Kasumi-1 (cell line): ENCODE measurements at regions not wholly inside any gene's neighbourhood (a gene's known extent, or its start where the extent isn't known, plus 50 kb on each side); places are given as distances from the start of the nearest gene placed in this dataset.

ENCODE experiments used
- DNase-seq, 2 experiments: peaks; one replicate each; lab custom pipeline; 2025; lab: John Stamatoyannopoulos, UW

DNA sequence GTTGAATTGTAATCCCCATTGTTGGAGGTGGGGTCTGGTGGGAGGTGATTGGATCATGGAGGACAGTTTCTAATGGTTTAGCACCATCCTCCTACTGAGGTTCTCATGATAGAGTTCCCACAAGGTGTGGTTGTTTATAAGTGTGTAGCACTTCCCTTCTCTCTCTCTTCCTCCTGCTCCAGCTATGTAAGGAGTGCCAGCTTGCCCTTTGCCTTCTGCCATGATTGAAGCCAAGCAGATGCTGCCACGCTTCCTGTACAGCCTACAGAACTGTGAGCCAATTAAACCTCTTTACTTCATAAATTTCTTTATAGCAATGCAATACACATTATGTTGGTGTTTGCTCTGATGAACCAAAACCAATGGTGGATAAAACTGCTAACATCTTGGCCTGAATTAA, 238.2 kb downstream of the EFNB2 start:
- DNase-seq = no peak

GRCh38 chr13:106296723-106297122, 238.7 kb downstream of the EFNB2 start:
- DNase-seq = no peak

- peak; percentile 65 to 75 for DNase-seq
These were observed 239.5 kb downstream of the EFNB2 start for GRCh38 chr13:106295971-106296370.

GRCh38 chr13:106291006-106291405, 244.5 kb downstream of the EFNB2 start:
- DNase-seq = no peak

DNA sequence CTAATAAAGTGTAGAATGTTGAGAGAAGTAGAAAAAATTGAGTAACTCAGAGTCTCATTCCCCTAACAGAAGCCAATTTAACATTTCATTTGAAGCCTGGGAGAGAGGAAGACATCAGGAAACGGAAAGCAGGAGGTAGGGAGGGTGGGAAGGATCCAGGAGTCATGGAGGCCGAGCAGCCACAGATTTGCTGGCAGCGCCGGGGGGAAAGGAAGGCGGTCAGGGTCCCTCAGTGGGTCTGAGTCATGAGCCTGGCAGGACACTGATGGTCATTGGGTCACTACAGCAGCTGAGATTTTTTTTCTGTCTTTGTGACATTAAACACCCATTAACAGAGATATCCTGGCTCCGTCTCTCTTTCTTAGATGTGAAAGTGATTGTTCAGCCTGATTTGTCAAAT, 248.1 kb downstream of the EFNB2 start:
- no peak for DNase-seq

GRCh38 chr13:106286811-106287210, 248.7 kb downstream of the EFNB2 start:
- DNase-seq = no peak

DNA sequence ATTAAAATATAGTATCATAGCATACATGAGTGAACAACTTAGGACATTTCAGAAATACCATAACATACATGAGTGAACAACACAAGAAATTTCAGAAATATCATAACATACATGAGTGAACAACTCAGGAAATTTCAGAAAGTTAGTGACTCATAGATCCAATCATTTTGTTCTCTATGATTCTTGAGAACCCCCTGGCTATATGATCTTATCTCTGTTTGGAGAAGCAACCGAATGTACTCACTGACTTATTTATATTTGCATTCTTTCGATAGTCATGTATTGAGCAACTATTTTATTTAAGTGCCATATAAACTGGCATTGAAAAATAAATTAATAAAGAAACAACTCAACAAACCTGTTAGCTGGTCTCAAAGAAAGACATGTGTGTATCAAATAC, 251.1 kb downstream of the EFNB2 start:
- no peak for DNase-seq

GRCh38 chr13:106281426-106281825, 254.0 kb downstream of the EFNB2 start:
- DNase-seq = no peak

DNA sequence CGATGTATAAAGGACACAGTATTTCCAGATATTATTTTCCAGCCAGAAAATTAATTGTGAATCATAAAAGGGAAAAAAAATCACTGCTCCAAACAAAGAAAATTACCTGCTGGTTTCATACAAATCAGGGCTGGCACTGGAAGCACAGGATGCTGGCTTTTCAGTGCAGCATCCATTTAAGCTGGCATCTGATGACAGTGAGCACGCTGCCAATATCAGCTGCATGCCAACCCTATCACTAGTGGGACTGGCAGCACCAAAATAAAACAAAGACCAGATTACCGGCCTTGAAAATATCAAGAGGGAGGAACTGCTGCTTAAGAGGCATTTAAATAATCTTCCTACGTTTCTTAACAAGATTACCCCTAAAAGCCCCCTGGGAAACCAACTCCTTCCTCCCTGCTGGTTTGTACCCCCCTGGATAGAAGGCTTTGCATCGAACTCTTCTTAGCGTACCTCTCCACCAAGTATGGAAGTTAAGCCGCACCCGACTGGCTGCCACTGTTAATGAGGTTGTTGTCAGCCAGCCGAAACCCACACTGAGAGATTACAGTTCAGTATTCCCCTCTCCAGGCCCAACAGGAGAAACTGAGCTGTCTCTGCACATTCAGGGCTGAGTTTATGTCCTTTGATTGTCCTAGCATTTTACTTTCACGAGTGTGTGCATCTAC, 257.8 kb downstream of the EFNB2 start:
- DNase-seq = no peak

GRCh38 chr13:106276876-106277275, 258.6 kb downstream of the EFNB2 start:
- DNase-seq = no peak

GRCh38 chr13:106275446-106276032, 259.9 kb downstream of the EFNB2 start:
- no peak for DNase-seq

DNA sequence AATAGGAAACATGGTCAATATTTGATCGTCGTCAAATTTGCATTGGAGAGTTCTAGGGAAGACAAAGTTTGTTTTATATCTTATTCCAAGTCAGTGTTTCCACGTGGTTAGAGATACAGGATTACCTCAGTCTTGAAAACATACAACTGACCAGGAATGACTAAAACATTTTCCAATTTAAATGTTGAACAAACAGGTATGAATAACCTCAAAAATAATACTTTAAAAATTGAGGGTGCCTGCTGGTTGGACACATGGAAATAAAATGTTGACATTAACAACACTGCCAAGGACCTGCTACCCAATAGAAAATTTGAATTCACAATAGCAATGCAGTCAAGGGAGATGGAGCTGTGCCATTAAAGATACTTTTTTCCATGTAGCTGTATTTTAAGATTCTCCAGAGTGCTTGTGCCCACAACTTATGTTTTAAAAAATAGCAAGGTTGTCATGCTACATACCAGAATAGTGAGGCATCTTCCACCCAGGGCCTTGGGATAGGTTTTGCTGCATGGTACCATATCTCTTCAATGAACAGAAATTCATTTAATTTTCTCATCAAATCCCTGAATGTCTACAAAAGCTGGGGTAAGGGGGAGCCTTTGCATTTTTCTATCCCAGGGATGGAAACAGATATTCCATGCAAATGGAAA, 260.8 kb downstream of the EFNB2 start:
- DNase-seq = no peak

DNA sequence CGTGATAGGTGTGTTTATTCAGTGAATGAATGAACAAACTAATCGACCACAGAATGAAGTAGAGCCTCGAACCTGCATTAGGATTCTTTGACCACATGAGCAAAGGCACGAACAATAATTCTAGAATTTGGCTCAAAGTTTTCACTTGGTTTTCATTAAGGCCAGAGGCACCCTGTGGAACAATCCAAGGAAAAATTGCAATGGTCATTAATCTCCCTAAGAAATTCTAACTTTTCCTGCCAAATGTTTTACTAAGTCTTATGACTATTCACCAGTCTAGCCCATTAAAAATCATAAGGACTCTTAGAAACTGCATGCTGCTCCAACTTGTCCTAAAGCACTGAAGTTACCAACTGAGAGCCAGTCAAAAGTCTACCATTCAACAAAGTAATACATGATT, 271.7 kb downstream of the EFNB2 start:
- no peak for DNase-seq

DNA sequence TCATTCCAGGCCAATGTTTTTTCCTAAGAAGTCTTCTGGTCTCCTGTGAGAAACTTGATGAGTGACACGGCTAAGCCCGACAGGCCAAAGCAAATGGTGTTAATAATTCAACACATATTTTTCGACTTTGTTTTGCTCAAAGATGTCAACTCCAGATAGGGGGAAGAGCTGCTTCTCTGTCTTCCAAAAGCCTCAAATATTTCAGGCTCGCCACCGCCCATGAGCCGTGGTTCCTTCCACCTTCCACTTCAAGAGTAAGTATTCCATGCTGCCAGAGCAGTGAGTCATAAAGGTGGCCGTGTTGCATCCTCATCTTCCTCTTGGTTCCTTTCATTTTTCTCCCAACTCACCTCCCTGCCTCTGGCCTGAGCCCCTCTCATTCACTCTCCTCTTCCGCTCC, 272.6 kb downstream of the EFNB2 start:
- no peak for DNase-seq

DNA sequence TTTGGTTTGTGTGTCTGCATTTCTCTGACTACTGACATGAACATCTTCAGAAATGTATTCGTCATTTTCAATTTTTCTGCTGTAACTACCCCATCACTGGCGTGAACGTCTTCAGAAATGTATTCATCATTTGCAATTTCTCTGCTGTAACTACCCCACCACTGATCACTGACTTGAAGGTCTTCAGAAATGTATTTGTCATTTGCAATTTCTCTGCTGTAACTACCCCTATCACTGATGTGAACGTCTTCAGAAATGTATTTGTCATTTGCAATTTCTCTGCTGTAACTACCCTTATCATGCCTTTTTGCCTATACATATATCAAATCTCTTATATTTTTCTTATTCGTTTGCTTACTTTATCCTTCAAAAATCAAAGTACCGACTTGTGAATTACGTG, 274.0 kb downstream of the EFNB2 start:
- no peak for DNase-seq

GRCh38 chr13:106260352-106260751, 275.1 kb downstream of the EFNB2 start:
- no peak for DNase-seq

- no peak for DNase-seq
These were observed 275.5 kb downstream of the EFNB2 start for GRCh38 chr13:106259928-106260327.

DNA sequence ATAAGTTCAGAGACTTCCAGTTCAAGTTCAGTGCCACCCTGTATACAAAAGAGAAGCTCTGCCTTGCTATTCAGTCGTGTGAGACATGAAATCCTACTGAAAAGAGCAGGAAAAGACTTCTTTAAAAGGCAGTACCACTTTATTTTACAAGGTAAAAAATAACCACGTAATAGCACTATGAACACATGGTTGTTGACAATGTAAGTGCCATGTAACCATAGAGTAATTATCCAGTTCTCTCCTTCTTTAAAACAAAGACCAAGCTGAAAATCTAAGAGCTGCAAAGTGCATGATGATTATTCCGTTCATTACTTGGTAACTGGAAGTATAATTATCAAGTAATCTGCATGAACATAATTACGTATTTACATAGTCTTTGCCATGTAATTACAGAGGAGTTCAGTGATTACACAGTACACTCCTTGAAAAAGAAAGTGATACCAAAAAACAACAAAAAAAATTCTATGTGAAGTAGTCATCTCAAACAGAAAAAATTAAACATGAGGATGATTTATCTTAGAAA, 288.7 kb downstream of the EFNB2 start:
- no peak for DNase-seq

GRCh38 chr13:106246242-106246641, 289.2 kb downstream of the EFNB2 start:
- DNase-seq = no peak

- DNase-seq = no peak
These were observed 292.4 kb downstream of the EFNB2 start for GRCh38 chr13:106243011-106243565.

DNA sequence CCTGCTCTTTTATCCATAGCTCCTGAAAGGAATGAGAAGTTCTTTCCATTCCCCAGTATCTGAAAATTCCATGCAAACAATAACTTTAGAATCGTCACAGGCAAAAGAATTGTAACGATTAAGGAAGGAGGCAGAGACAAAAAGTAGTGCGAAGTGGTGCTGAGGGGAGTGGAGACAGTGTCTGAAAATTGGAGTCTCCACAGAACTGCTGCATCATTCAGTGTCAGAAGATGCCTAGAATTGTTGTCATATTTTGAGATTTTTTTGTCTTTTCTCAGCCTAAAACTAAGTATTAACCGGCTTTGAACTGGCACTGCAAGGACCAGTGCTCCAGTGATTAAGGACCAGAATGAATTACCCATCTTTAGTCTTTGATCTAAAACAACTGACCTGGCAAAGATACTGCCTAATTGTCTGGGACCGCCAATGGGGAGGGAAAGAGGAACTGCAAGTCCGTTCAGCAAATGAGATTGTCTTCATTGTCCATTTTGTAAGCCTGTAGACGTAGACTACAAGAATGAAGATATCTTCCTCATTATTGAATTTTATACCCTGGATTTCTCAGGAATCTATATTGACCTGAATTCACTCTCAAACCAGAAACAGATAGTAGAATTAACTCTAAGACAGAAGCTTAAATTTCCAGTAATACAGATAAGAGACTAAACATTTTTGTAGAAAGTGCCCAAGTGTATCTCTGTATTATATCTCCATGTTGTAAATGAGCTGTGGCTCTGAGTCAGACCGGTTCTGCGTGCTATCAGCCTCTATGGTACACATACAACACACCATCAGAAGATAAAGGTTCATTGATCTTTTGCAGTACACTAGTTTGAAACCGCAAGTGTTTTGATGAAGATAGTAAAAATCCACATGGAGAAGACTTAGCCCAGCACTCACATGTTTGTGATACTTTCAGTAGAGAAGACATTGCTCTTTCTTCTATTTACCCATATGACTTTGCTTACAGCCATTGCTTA, 293.2 kb downstream of the EFNB2 start:
- no peak for DNase-seq

DNA sequence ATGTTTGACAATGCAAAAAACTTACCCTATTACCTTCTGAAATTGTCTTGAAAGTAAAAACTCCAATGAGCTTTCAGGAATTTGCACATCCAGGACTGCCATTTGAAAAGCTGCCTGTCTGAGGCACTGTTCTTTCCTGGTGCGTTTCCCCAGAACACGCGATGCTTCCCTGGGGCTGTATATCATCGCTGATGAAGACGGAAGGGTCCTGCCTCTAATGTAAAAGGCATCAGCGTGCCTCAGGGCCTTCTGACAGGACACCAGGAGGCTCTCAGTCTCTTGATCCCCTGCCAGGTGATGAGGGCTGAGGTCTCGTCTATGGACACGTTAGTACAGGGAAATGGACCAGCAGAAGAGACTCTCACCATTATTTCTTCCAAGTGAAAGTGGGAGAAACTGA, 296.8 kb downstream of the EFNB2 start:
- DNase-seq = no peak
